ENCODE measurements at regions not wholly inside any gene's neighbourhood (a gene's known extent, or its start where the extent isn't known, plus 50 kb on each side); places are given as distances from the start of the nearest gene placed in this dataset.

GRCh38 chrX:3428792-3429191 is 82.3 kb upstream of the MXRA5 start:
- TF ChIP-seq CTCF (conservative IDR thresholded peaks at IDR 0.05 in 1 of 2, IDR thresholded peaks at IDR 0.05 in 1 of 2; ENCODE audit: low read depth in 1 of 2, low read length in 2 of 2), result no peak
- TF ChIP-seq EZH2 (IDR thresholded peaks at IDR 0.05; ENCODE audit: low read length, missing control alignments), result no peak

All from fibroblast of lung (primary cell).